GM23338 (cell line): ENCODE measurements at regions not wholly inside any gene's neighbourhood (a gene's known extent, or its start where the extent isn't known, plus 50 kb on each side); places are given as distances from the start of the nearest gene placed in this dataset.

Source experiments
- ATAC-seq: fragments of 200-7000 bp; cut with Tn5 transposase; 3 replicates; pipeline ENCODE4 v1.9.1; 2020
- DNase-seq: peaks from one replicate; pipeline ENCODE4 v3.0.0-alpha.2; 2015; ENCODE audit warnings: low spot score
- H2AFZ ChIP-seq: fragments of 200-600 bp; sonication (generic); 2 replicates; pipeline ENCODE4 v1.8.0; 2016; ENCODE audit warnings: antibody characterized with exemption, mild to moderate bottlenecking, moderate library complexity
- H3F3A ChIP-seq: fragments of 200-600 bp; sonication (generic); replicated peaks from 2 replicates; pipeline ENCODE4 v1.8.0; 2017; ENCODE audit warnings: antibody characterized with exemption, mixed run types, low read depth
- H3K27ac ChIP-seq: fragments of 200-600 bp; sonication (generic); 2 replicates; pipeline ENCODE4 v1.6.1; 2016; ENCODE audit warnings: low read depth
- H3K27me3 ChIP-seq: fragments of 200-600 bp; sonication (generic); 2 replicates; pipeline ENCODE4 v1.8.0; 2016; ENCODE audit warnings: mild to moderate bottlenecking, mixed run types, moderate library complexity; ENCODE audit not compliant: insufficient read depth
- H3K36me3 ChIP-seq: fragments of 200-600 bp; sonication (generic); 2 replicates; pipeline ENCODE4 v1.8.0; 2016; ENCODE audit warnings: mild to moderate bottlenecking; ENCODE audit not compliant: insufficient read depth
- H3K4me1 ChIP-seq: fragments of 200-600 bp; sonication (generic); 2 replicates; pipeline ENCODE4 v1.8.0; 2016; ENCODE audit warnings: mild to moderate bottlenecking, moderate library complexity; ENCODE audit not compliant: insufficient read depth
- H3K4me2 ChIP-seq: fragments of 200-600 bp; sonication (generic); 2 replicates; pipeline ENCODE4 v1.7.1; 2017; ENCODE audit warnings: mixed run types
- H3K4me3 ChIP-seq: fragments of 200-600 bp; sonication (generic); 2 replicates; pipeline ENCODE4 v1.6.1; 2016; ENCODE audit warnings: mixed run types
- H3K79me2 ChIP-seq: fragments of 200-600 bp; sonication (generic); replicated peaks from 2 replicates; pipeline ENCODE4 v1.8.0; 2017; ENCODE audit warnings: mild to moderate bottlenecking; ENCODE audit not compliant: insufficient read depth
- H3K9me2 ChIP-seq: fragments of 200-600 bp; sonication (generic); 2 replicates; pipeline ENCODE4 v1.8.0; 2017; ENCODE audit not compliant: insufficient read depth
- H4K20me1 ChIP-seq: fragments of 200-600 bp; sonication (generic); replicated peaks from 2 replicates; pipeline ENCODE4 v1.8.0; 2017; ENCODE audit warnings: mild to moderate bottlenecking; ENCODE audit not compliant: insufficient read depth
- H3K27ac Mint-ChIP-seq: 2 replicates; pipeline ENCODE4 v1.8.0; 2020; ENCODE audit warnings: inconsistent platforms, mild to moderate bottlenecking, moderate library complexity, mixed read lengths
- H3K27me3 Mint-ChIP-seq: 3 replicates; pipeline ENCODE4 v1.8.0; 2022; ENCODE audit warnings: low read depth, mild to moderate bottlenecking, moderate library complexity, mixed read lengths, inconsistent platforms; ENCODE audit not compliant: insufficient read depth, poor library complexity
- H3K36me3 Mint-ChIP-seq: 3 replicates; pipeline ENCODE4 v1.8.0; 2021; ENCODE audit warnings: low read depth, mild to moderate bottlenecking, inconsistent platforms, moderate library complexity, mixed read lengths
- H3K4me1 Mint-ChIP-seq: 3 replicates; pipeline ENCODE4 v1.8.0; 2020; ENCODE audit warnings: mild to moderate bottlenecking, inconsistent platforms, mixed read lengths
- H3K4me3 Mint-ChIP-seq: 3 replicates; pipeline ENCODE4 v1.8.0; 2021; ENCODE audit warnings: moderate library complexity, mild to moderate bottlenecking, inconsistent platforms, mixed read lengths
- H3K9me3 Mint-ChIP-seq: 3 replicates; pipeline ENCODE4 v1.8.0; 2020; ENCODE audit warnings: moderate library complexity, mild to moderate bottlenecking, inconsistent platforms, mixed read lengths
- CREB1 ChIP-seq: fragments of 250-450 bp; sonication (Bioruptor Pico); IDR thresholded peaks from 2 replicates; pipeline ENCODE4 v1.5.0; 2020; ENCODE audit warnings: low read depth, mild to moderate bottlenecking, moderate library complexity
- EZH2 ChIP-seq: fragments of 200-600 bp; sonication (generic); IDR thresholded peaks from one replicate; pipeline ENCODE4 v1.8.0; 2017; ENCODE audit warnings: antibody characterized with exemption, mild to moderate bottlenecking, low read depth; ENCODE audit not compliant: unreplicated experiment
- JUNB ChIP-seq: IDR thresholded peaks from one replicate; pipeline ENCODE4 v1.6.1; 2016; ENCODE audit warnings: antibody characterized with exemption; ENCODE audit not compliant: unreplicated experiment
- POLR2AphosphoS5 ChIP-seq: IDR thresholded peaks from 2 replicates; pipeline ENCODE4 v1.6.1; 2016; ENCODE audit warnings: antibody characterized with exemption, low read depth
- STAT1 ChIP-seq: IDR thresholded peaks from one replicate; pipeline ENCODE4 v1.6.1; 2016; ENCODE audit warnings: antibody characterized with exemption; ENCODE audit not compliant: unreplicated experiment
- ZNF114 ChIP-seq: fragments of 250-450 bp; sonication (Bioruptor Pico); IDR thresholded peaks from 2 replicates; pipeline ENCODE4 v1.5.0; 2020; ENCODE audit warnings: mild to moderate bottlenecking, moderate library complexity
- ZNF331 ChIP-seq: fragments of 250-450 bp; sonication (Bioruptor Pico); IDR thresholded peaks from 2 replicates; pipeline ENCODE4 v1.5.0; 2020; ENCODE audit warnings: low read depth, mild to moderate bottlenecking, moderate library complexity
- TF ChIP-seq, protein P1 (sequence below): IDR thresholded peaks from 2 replicates; pipeline ENCODE4 v1.6.1; 2016; ENCODE audit warnings: antibody characterized with exemption
- TF ChIP-seq, protein P2 (sequence below): IDR thresholded peaks from one replicate; pipeline ENCODE4 v1.6.1; 2018; ENCODE audit warnings: antibody characterized with exemption; ENCODE audit not compliant: unreplicated experiment
- TF ChIP-seq, protein P3 (sequence below), 2 experiments: fragments of 200-600 bp in 1 of 2; sonication (generic) in 1 of 2; conservative IDR thresholded peaks; 2 replicates each; pipeline versions ENCODE4 v1.5.1 to v1.6.1; 2016 to 2017; ENCODE audit warnings: antibody characterized with exemption in 2 of 2, low read depth in 2 of 2, mild to moderate bottlenecking in 2 of 2, moderate library complexity in 1 of 2
- TF ChIP-seq, protein P4 (sequence below): fragments of 250-450 bp; sonication (Bioruptor Pico); IDR thresholded peaks from 2 replicates; pipeline ENCODE4 v1.5.0; 2020; ENCODE audit warnings: mild to moderate bottlenecking, moderate library complexity

DNA sequence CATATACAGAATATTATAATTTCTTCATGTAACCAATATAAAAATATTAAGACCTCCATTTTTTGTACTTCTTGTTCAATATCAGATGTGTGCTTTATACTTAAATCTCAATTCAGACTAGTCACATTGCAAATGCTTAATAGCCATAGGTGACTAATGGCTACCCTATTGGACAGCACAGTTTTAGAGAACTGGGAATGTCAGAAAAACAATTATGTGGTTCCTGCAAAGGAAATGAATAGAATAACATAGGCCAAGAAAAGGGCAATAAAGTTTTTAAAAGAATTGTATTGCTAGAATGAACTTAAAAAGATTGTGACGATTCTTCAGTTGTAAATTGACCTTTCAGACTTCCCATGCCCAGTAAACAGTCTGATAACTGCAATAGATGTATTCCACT is 843.0 kb downstream of the METTL15 start (continued):
- TF ChIP-seq CREB1 (CRISPR knock-in tag) (no peak), STAT1 (no peak), ZNF331 (CRISPR knock-in tag) (no peak), JUNB (no peak), POLR2AphosphoS5 (no peak), ZNF114 (CRISPR knock-in tag) (no peak), EZH2 (no peak)
- TF ChIP-seq, protein P1, sequence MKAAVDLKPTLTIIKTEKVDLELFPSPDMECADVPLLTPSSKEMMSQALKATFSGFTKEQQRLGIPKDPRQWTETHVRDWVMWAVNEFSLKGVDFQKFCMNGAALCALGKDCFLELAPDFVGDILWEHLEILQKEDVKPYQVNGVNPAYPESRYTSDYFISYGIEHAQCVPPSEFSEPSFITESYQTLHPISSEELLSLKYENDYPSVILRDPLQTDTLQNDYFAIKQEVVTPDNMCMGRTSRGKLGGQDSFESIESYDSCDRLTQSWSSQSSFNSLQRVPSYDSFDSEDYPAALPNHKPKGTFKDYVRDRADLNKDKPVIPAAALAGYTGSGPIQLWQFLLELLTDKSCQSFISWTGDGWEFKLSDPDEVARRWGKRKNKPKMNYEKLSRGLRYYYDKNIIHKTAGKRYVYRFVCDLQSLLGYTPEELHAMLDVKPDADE, result no peak
- TF ChIP-seq, protein P2, sequence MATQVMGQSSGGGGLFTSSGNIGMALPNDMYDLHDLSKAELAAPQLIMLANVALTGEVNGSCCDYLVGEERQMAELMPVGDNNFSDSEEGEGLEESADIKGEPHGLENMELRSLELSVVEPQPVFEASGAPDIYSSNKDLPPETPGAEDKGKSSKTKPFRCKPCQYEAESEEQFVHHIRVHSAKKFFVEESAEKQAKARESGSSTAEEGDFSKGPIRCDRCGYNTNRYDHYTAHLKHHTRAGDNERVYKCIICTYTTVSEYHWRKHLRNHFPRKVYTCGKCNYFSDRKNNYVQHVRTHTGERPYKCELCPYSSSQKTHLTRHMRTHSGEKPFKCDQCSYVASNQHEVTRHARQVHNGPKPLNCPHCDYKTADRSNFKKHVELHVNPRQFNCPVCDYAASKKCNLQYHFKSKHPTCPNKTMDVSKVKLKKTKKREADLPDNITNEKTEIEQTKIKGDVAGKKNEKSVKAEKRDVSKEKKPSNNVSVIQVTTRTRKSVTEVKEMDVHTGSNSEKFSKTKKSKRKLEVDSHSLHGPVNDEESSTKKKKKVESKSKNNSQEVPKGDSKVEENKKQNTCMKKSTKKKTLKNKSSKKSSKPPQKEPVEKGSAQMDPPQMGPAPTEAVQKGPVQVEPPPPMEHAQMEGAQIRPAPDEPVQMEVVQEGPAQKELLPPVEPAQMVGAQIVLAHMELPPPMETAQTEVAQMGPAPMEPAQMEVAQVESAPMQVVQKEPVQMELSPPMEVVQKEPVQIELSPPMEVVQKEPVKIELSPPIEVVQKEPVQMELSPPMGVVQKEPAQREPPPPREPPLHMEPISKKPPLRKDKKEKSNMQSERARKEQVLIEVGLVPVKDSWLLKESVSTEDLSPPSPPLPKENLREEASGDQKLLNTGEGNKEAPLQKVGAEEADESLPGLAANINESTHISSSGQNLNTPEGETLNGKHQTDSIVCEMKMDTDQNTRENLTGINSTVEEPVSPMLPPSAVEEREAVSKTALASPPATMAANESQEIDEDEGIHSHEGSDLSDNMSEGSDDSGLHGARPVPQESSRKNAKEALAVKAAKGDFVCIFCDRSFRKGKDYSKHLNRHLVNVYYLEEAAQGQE, result no peak
- TF ChIP-seq, protein P3, sequence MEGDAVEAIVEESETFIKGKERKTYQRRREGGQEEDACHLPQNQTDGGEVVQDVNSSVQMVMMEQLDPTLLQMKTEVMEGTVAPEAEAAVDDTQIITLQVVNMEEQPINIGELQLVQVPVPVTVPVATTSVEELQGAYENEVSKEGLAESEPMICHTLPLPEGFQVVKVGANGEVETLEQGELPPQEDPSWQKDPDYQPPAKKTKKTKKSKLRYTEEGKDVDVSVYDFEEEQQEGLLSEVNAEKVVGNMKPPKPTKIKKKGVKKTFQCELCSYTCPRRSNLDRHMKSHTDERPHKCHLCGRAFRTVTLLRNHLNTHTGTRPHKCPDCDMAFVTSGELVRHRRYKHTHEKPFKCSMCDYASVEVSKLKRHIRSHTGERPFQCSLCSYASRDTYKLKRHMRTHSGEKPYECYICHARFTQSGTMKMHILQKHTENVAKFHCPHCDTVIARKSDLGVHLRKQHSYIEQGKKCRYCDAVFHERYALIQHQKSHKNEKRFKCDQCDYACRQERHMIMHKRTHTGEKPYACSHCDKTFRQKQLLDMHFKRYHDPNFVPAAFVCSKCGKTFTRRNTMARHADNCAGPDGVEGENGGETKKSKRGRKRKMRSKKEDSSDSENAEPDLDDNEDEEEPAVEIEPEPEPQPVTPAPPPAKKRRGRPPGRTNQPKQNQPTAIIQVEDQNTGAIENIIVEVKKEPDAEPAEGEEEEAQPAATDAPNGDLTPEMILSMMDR (conservative IDR thresholded peaks at IDR 0.05; ENCODE audit: low read depth in 2 of 2), result no peak

DNA sequence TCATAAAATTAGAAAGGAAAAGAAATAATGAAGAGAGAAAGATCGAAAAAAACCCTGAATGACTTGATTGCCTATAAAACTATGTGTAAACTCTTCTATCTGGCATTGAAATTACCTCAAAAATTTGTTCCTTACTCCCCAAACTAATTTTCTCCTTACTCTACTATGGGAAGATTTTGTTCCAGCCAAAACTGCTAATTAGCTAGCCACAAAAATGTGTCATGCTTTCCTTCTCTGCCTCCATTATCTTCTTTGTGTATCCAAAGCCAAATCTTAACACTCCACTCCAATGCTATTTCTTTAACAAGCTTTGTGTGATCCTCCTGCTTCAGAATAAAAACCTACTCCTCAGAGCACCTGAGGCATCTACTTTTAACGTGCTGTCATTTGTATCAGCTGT is 831.2 kb downstream of the METTL15 start:
- no peaks in the 10 kb centered on the region for H3K36me3 Mint-ChIP-seq

More for the DNA sequence above, 831.2 kb downstream of the METTL15 start:
- no peaks in the 10 kb centered on the region for H3F3A ChIP-seq
- Mint-ChIP-seq H3K27me3 (no peaks in the 10 kb centered on the region), H3K27ac (no peak overlapping the region), H3K9me3 (no peaks in the 10 kb centered on the region), H3K4me1 (peaks cover 16% of the 10 kb centered on the region; the same call in 2 of the 3 replicates), H3K4me3 (no peak overlapping the region)
- no peaks in the 10 kb centered on the region for H3K36me3 ChIP-seq
- DNase-seq (no peak), ATAC-seq (no peak)
- no peak for TF ChIP-seq POLR2AphosphoS5
- TF ChIP-seq, protein P4, sequence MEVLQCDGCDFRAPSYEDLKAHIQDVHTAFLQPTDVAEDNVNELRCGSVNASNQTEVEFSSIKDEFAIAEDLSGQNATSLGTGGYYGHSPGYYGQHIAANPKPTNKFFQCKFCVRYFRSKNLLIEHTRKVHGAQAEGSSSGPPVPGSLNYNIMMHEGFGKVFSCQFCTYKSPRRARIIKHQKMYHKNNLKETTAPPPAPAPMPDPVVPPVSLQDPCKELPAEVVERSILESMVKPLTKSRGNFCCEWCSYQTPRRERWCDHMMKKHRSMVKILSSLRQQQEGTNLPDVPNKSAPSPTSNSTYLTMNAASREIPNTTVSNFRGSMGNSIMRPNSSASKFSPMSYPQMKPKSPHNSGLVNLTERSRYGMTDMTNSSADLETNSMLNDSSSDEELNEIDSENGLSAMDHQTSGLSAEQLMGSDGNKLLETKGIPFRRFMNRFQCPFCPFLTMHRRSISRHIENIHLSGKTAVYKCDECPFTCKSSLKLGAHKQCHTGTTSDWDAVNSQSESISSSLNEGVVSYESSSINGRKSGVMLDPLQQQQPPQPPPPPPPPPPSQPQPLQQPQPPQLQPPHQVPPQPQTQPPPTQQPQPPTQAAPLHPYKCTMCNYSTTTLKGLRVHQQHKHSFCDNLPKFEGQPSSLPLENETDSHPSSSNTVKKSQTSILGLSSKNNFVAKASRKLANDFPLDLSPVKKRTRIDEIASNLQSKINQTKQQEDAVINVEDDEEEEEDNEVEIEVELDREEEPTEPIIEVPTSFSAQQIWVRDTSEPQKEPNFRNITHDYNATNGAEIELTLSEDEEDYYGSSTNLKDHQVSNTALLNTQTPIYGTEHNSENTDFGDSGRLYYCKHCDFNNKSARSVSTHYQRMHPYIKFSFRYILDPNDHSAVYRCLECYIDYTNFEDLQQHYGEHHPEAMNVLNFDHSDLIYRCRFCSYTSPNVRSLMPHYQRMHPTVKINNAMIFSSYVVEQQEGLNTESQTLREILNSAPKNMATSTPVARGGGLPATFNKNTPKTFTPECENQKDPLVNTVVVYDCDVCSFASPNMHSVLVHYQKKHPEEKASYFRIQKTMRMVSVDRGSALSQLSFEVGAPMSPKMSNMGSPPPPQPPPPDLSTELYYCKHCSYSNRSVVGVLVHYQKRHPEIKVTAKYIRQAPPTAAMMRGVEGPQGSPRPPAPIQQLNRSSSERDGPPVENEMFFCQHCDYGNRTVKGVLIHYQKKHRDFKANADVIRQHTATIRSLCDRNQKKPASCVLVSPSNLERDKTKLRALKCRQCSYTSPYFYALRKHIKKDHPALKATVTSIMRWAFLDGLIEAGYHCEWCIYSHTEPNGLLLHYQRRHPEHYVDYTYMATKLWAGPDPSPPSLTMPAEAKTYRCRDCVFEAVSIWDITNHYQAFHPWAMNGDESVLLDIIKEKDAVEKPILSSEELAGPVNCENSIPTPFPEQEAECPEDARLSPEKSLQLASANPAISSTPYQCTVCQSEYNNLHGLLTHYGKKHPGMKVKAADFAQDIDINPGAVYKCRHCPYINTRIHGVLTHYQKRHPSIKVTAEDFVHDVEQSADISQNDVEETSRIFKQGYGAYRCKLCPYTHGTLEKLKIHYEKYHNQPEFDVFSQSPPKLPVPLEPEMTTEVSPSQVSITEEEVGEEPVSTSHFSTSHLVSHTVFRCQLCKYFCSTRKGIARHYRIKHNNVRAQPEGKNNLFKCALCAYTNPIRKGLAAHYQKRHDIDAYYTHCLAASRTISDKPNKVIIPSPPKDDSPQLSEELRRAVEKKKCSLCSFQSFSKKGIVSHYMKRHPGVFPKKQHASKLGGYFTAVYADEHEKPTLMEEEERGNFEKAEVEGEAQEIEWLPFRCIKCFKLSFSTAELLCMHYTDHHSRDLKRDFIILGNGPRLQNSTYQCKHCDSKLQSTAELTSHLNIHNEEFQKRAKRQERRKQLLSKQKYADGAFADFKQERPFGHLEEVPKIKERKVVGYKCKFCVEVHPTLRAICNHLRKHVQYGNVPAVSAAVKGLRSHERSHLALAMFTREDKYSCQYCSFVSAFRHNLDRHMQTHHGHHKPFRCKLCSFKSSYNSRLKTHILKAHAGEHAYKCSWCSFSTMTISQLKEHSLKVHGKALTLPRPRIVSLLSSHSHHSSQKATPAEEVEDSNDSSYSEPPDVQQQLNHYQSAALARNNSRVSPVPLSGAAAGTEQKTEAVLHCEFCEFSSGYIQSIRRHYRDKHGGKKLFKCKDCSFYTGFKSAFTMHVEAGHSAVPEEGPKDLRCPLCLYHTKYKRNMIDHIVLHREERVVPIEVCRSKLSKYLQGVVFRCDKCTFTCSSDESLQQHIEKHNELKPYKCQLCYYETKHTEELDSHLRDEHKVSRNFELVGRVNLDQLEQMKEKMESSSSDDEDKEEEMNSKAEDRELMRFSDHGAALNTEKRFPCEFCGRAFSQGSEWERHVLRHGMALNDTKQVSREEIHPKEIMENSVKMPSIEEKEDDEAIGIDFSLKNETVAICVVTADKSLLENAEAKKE (CRISPR knock-in tag), result no peak
- TF ChIP-seq, protein P3 (conservative IDR thresholded peaks at IDR 0.05; ENCODE audit: low read depth in 2 of 2), result no peak
- no peaks in the 10 kb centered on the region for H3K9me2 ChIP-seq
- H3K4me2 ChIP-seq, result no peak overlapping the region
- H3K79me2 ChIP-seq, result no peaks in the 10 kb centered on the region
- no peaks in the 10 kb centered on the region for H4K20me1 ChIP-seq
- peaks cover 8% of the 10 kb centered on the region; the same call in 1 of the 2 replicates for H3K4me1 ChIP-seq
- no peak overlapping the region for H2AFZ ChIP-seq
- no peaks in the 10 kb centered on the region for H3K27me3 ChIP-seq
- H3K4me3 ChIP-seq, result no peak overlapping the region
- H3K27ac ChIP-seq, result no peak overlapping the region
